GM12878 (cell line): ENCODE measurements at regions not wholly inside any gene's neighbourhood (a gene's known extent, or its start where the extent isn't known, plus 50 kb on each side); places are given as distances from the start of the nearest gene placed in this dataset.

Experiments
- ATAC-seq: fragments of 200-7000 bp; cut with Tn5 transposase; 3 replicates; pipeline ENCODE4 v1.9.1; 2020; ENCODE audit warnings: mild to moderate bottlenecking, moderate library complexity
- BruUV-seq: library from RNA; stranded (reverse); fragments of 400-500 nt; replicated peaks from 2 replicates; lab custom pipeline; 2021; lab: Mats Ljungman, UMichigan
- CTCF ChIA-PET: fragments of 300-600 bp; sonication (Branson Sonifier 250); formaldehyde crosslinking; extraction: SDS; loops from one replicate; lab custom pipeline; 2021; ENCODE audit warnings: inconsistent platforms; lab: Yijun Ruan, JAX
- POLR2A ChIA-PET: fragments of 350-600 bp; formaldehyde crosslinking; extraction: SDS; loops from one replicate; lab custom pipeline; 2021; ENCODE audit warnings: inconsistent platforms; lab: Charles Lee
- RAD21 ChIA-PET: fragments of 300-600 bp; sonication (Branson Sonifier 250); formaldehyde crosslinking; loops from one replicate; lab custom pipeline; 2023; ENCODE audit warnings: antibody characterized with exemption; ENCODE audit not compliant: unreplicated experiment; lab: Charles Lee
- SMC1A ChIA-PET: fragments of 300-600 bp; sonication (Branson Sonifier 250); formaldehyde crosslinking; loops from one replicate; lab custom pipeline; 2023; ENCODE audit not compliant: unreplicated experiment, uncharacterized antibody; lab: Charles Lee
- DNase-seq: peaks from one replicate; pipeline ENCODE4 v3.0.0-alpha.2; 2011; ENCODE audit warnings: low read depth, low spot score
- FAIRE-seq: peaks from 3 replicates; lab custom pipeline; 2011; peaks lifted over from hg19 to GRCh38; lab: Jason Lieb, UNC
- H2AFZ ChIP-seq: 2 replicates; pipeline ENCODE4 v1.6.0; 2011; ENCODE audit warnings: low read depth, low read length, control low read depth; ENCODE audit not compliant: control insufficient read depth
- H3K27ac ChIP-seq: 2 replicates; pipeline ENCODE4 v1.5.1; 2011; ENCODE audit warnings: control low read depth; ENCODE audit not compliant: control insufficient read depth, insufficient read depth
- H3K27me3 ChIP-seq, 2 experiments: replicated peaks in 1 of 2; 2 replicates each; pipeline versions ENCODE4 v1.6.0 to v1.6.1; 2011; ENCODE audit warnings: low read length in 1 of 2; ENCODE audit not compliant: control insufficient read depth in 2 of 2, insufficient read depth in 2 of 2
- H3K36me3 ChIP-seq, 2 experiments: 2 replicates each; pipeline ENCODE4 v1.5.1; 2011; ENCODE audit warnings: low read length in 1 of 2; ENCODE audit not compliant: control insufficient read depth in 2 of 2, insufficient read depth in 2 of 2
- H3K4me1 ChIP-seq: 2 replicates; pipeline ENCODE4 v1.6.1; 2011; ENCODE audit warnings: mild to moderate bottlenecking, low read length, moderate library complexity, mixed read lengths; ENCODE audit not compliant: control insufficient read depth, insufficient read depth
- H3K4me2 ChIP-seq: 2 replicates; pipeline ENCODE4 v1.6.0; 2011; ENCODE audit warnings: control low read depth; ENCODE audit not compliant: control insufficient read depth, insufficient read depth
- H3K4me3 ChIP-seq: fragments of 200-600 bp; sonication (generic); 2 replicates; pipeline ENCODE4 v1.5.1; 2016
- H3K79me2 ChIP-seq: 2 replicates; pipeline ENCODE4 v1.6.0; 2011; ENCODE audit warnings: low read length; ENCODE audit not compliant: control insufficient read depth, insufficient read depth
- H3K9ac ChIP-seq: 2 replicates; pipeline ENCODE4 v1.8.0; 2011; ENCODE audit warnings: low read length, control low read depth, mixed read lengths; ENCODE audit not compliant: control insufficient read depth, insufficient read depth
- H3K9me3 ChIP-seq: replicated peaks from 3 replicates; pipeline ENCODE4 v1.5.1; 2011; ENCODE audit warnings: mild to moderate bottlenecking, low read length; ENCODE audit not compliant: control insufficient read depth, insufficient read depth
- H4K20me1 ChIP-seq: 2 replicates; pipeline ENCODE4 v1.6.0; 2011; ENCODE audit not compliant: control insufficient read depth, insufficient read depth
- ASH2L ChIP-seq: fragments of 300-600, 200-600 bp; sonication (generic); IDR thresholded peaks from 2 replicates; pipeline ENCODE4 v1.6.1; 2017; ENCODE audit warnings: low read depth, mild to moderate bottlenecking, borderline replicate concordance
- CBX5 ChIP-seq: sonication (generic); IDR thresholded peaks from 2 replicates; pipeline ENCODE4 v1.6.1; 2016; ENCODE audit warnings: low read depth, moderate library complexity, mild to moderate bottlenecking, inconsistent platforms
- DPF2 ChIP-seq: fragments of 450-650 bp; IDR thresholded peaks from 2 replicates; pipeline ENCODE4 v1.6.1; 2017; ENCODE audit warnings: mild to moderate bottlenecking
- EED ChIP-seq: sonication (generic); IDR thresholded peaks from 2 replicates; pipeline ENCODE4 v1.6.1; 2016; ENCODE audit warnings: antibody characterized with exemption, low read depth
- GABPA ChIP-seq: IDR thresholded peaks from 2 replicates; pipeline ENCODE4 v1.6.1; 2014; ENCODE audit warnings: antibody characterized with exemption, low read depth, mild to moderate bottlenecking, inconsistent platforms
- MEF2A ChIP-seq: IDR thresholded peaks from 2 replicates; pipeline ENCODE4 v1.6.1; 2011; ENCODE audit warnings: low read depth, mild to moderate bottlenecking, low read length, moderate library complexity; ENCODE audit not compliant: insufficient read depth
- NFIC ChIP-seq: IDR thresholded peaks from 2 replicates; pipeline ENCODE4 v1.6.1; 2012; ENCODE audit warnings: low read depth, mild to moderate bottlenecking, inconsistent platforms, low read length, moderate library complexity
- NFYA ChIP-seq: IDR thresholded peaks from 2 replicates; pipeline ENCODE4 v1.6.1; 2011; ENCODE audit warnings: low read depth, mild to moderate bottlenecking, low read length, improper control_type of control experiment, borderline replicate concordance
- NFYB ChIP-seq: IDR thresholded peaks from 2 replicates; pipeline ENCODE4 v1.6.1; 2011; ENCODE audit warnings: low read depth, mild to moderate bottlenecking, low read length, improper control_type of control experiment, moderate library complexity; ENCODE audit not compliant: insufficient read depth
- POLR2A ChIP-seq: IDR thresholded peaks from 2 replicates; pipeline ENCODE4 v1.6.1; 2011; ENCODE audit warnings: low read depth, mild to moderate bottlenecking, low read length
- RB1 ChIP-seq: fragments of 450-650 bp; formaldehyde crosslinking; IDR thresholded peaks from 2 replicates; pipeline ENCODE4 v1.6.1; 2017; ENCODE audit warnings: mild to moderate bottlenecking, borderline replicate concordance
- ZNF24 ChIP-seq: fragments of 450-650 bp; IDR thresholded peaks from 2 replicates; pipeline ENCODE4 v1.6.1; 2017; ENCODE audit warnings: antibody characterized with exemption, mild to moderate bottlenecking
- WGBS: methylation state at CpG from one replicate; pipeline ENCODE4 v1.1.6; 2016; ENCODE audit warnings: low lambda C conversion rate; ENCODE audit not compliant: insufficient replicate concordance, insufficient coverage; ENCODE audit errors: missing lambda C conversion rate; 5-methylcytosine and 5-hydroxymethylcytosine counted together
- in situ Hi-C: fragments of 300-500 bp; cut with MboI; formaldehyde crosslinking; loops from 9 replicates; pipeline ENCODE4 v1.14.3; 2018; ENCODE audit warnings: mixed read lengths
- intact Hi-C: fragments of 100-400 bp; cut with micrococcal nuclease; formaldehyde crosslinking; loops from one replicate; pipeline ENCODE4 v1.14.2; 2022; ENCODE audit not compliant: unreplicated experiment
- TF ChIP-seq, protein P1 (sequence below): fragments of 450-650 bp; IDR thresholded peaks from 2 replicates; pipeline ENCODE4 v1.6.1; 2016; ENCODE audit warnings: mild to moderate bottlenecking
- TF ChIP-seq, protein P2 (sequence below): IDR thresholded peaks from 2 replicates; pipeline ENCODE4 v1.6.1; 2012; ENCODE audit warnings: improper control_type of control experiment, low read depth, low read length; ENCODE audit not compliant: insufficient replicate concordance
- TF ChIP-seq, protein P3 (sequence below): fragments of 450-650 bp; IDR thresholded peaks from 2 replicates; pipeline ENCODE4 v1.6.1; 2018; ENCODE audit warnings: mild to moderate bottlenecking, low read depth, moderate library complexity; ENCODE audit not compliant: partially characterized antibody
- TF ChIP-seq, protein P4 (sequence below): IDR thresholded peaks from 2 replicates; pipeline ENCODE4 v1.6.1; 2012; ENCODE audit warnings: low read depth, low read length, improper control_type of control experiment

DNA sequence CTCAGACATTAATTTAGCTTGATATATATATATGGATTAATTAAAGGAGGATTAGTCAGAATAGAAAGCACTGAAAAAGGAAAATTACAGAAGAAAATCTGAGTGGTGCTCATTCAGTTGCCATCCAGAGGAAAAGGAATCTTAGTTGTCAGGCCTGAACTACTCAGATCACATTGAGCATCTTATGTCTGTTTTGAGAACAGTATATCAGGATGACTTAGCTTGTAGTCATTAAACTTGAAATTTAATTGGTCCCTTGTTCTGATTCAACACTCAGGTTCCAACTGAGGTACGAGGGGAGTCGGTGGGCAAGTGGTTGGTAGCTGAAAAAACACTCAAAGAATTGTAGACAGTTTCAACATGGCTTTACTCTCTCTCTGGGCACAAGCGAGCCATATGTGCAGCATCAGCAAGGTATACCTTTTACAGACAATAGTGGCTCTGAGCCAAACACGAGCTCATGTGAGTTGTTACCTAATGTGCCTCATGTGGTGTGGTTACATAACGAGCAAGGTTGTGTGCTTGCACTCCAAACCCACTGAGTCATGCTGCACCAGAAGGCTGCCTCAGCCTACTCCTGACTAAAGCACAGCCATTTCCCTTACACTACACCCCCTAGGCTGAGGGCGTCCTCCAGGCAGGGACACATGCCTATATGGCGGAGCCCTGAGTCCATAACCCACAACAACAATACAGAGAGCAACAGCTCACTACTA is 73.0 kb upstream of the HMGN3 start:
- ChIA-PET SMC1A (no interaction called here), CTCF (no interaction called here), POLR2A (interaction anchor here (1.1 kb wide), 1 partner anchor 10 kb away, joined by 3 read pairs; no protein-coding TSS in a partner anchor)
- no peak for FAIRE-seq
- Histone ChIP-seq H2AFZ (no peak overlapping the region), H3K4me3 (no peak overlapping the region), H3K36me3 (no peaks in the 10 kb centered on the region), H4K20me1 (no peaks in the 10 kb centered on the region)
- in situ Hi-C loops (no loop called here), intact Hi-C loops (no loop called here)
- TF ChIP-seq NFYB: no peak
- TF ChIP-seq, protein P1, sequence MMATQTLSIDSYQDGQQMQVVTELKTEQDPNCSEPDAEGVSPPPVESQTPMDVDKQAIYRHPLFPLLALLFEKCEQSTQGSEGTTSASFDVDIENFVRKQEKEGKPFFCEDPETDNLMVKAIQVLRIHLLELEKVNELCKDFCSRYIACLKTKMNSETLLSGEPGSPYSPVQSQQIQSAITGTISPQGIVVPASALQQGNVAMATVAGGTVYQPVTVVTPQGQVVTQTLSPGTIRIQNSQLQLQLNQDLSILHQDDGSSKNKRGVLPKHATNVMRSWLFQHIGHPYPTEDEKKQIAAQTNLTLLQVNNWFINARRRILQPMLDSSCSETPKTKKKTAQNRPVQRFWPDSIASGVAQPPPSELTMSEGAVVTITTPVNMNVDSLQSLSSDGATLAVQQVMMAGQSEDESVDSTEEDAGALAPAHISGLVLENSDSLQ: no peak
- no peak for TF ChIP-seq RB1
- no peak for TF ChIP-seq POLR2A
- TF ChIP-seq NFIC: no peak
- no peak for TF ChIP-seq ZNF24
- no peak for TF ChIP-seq EED
- TF ChIP-seq, protein P2, sequence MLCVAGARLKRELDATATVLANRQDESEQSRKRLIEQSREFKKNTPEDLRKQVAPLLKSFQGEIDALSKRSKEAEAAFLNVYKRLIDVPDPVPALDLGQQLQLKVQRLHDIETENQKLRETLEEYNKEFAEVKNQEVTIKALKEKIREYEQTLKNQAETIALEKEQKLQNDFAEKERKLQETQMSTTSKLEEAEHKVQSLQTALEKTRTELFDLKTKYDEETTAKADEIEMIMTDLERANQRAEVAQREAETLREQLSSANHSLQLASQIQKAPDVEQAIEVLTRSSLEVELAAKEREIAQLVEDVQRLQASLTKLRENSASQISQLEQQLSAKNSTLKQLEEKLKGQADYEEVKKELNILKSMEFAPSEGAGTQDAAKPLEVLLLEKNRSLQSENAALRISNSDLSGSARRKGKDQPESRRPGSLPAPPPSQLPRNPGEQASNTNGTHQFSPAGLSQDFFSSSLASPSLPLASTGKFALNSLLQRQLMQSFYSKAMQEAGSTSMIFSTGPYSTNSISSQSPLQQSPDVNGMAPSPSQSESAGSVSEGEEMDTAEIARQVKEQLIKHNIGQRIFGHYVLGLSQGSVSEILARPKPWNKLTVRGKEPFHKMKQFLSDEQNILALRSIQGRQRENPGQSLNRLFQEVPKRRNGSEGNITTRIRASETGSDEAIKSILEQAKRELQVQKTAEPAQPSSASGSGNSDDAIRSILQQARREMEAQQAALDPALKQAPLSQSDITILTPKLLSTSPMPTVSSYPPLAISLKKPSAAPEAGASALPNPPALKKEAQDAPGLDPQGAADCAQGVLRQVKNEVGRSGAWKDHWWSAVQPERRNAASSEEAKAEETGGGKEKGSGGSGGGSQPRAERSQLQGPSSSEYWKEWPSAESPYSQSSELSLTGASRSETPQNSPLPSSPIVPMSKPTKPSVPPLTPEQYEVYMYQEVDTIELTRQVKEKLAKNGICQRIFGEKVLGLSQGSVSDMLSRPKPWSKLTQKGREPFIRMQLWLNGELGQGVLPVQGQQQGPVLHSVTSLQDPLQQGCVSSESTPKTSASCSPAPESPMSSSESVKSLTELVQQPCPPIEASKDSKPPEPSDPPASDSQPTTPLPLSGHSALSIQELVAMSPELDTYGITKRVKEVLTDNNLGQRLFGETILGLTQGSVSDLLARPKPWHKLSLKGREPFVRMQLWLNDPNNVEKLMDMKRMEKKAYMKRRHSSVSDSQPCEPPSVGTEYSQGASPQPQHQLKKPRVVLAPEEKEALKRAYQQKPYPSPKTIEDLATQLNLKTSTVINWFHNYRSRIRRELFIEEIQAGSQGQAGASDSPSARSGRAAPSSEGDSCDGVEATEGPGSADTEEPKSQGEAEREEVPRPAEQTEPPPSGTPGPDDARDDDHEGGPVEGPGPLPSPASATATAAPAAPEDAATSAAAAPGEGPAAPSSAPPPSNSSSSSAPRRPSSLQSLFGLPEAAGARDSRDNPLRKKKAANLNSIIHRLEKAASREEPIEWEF: no peak
- TF ChIP-seq CBX5: no peak
- TF ChIP-seq NFYA: no peak
- TF ChIP-seq ASH2L: no peak
- TF ChIP-seq, protein P3, sequence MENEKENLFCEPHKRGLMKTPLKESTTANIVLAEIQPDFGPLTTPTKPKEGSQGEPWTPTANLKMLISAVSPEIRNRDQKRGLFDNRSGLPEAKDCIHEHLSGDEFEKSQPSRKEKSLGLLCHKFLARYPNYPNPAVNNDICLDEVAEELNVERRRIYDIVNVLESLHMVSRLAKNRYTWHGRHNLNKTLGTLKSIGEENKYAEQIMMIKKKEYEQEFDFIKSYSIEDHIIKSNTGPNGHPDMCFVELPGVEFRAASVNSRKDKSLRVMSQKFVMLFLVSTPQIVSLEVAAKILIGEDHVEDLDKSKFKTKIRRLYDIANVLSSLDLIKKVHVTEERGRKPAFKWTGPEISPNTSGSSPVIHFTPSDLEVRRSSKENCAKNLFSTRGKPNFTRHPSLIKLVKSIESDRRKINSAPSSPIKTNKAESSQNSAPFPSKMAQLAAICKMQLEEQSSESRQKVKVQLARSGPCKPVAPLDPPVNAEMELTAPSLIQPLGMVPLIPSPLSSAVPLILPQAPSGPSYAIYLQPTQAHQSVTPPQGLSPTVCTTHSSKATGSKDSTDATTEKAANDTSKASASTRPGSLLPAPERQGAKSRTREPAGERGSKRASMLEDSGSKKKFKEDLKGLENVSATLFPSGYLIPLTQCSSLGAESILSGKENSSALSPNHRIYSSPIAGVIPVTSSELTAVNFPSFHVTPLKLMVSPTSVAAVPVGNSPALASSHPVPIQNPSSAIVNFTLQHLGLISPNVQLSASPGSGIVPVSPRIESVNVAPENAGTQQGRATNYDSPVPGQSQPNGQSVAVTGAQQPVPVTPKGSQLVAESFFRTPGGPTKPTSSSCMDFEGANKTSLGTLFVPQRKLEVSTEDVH: no peak
- TF ChIP-seq GABPA: no peak
- TF ChIP-seq MEF2A: no peak
- TF ChIP-seq, protein P4, sequence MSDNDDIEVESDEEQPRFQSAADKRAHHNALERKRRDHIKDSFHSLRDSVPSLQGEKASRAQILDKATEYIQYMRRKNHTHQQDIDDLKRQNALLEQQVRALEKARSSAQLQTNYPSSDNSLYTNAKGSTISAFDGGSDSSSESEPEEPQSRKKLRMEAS: no peak
- no peak for TF ChIP-seq DPF2
- TF ChIP-seq, all 136 proteins: peak for 0
- Histone ChIP-seq H3K4me2 (no peak overlapping the region), H3K27ac (no peak overlapping the region), H3K27me3 (no peaks in the 10 kb centered on the region), H3K9ac (no peak overlapping the region), H3K9me3 (no peaks in the 10 kb centered on the region; the same call in 1 of the 3 replicates), H3K4me1 (no peaks in the 10 kb centered on the region), H3K79me2 (no peaks in the 10 kb centered on the region)
- no TSS peak for BruUV-seq
- RAD21 ChIA-PET: no interaction called here
- 29% methylated on average over 7 of the region's 7 CpGs for WGBS
- ATAC-seq (no peak), DNase-seq (no peak)
